ENCODE measurements at regions not wholly inside any gene's neighbourhood (a gene's known extent, or its start where the extent isn't known, plus 50 kb on each side); places are given as distances from the start of the nearest gene placed in this dataset.
"Not testable (repeated sequence)": the region's sequence is repeated elsewhere in the genome, so short reads cannot be mapped to it uniquely, and the experiment has no call there.

- no peak for DNase-seq
Measured at GRCh38 chr5:36436306-36436705, 134.6 kb upstream of the RANBP3L start.

- DNase-seq = no peak
Measured at GRCh38 chr5:36438765-36439561, 137.3 kb upstream of the RANBP3L start.

DNA sequence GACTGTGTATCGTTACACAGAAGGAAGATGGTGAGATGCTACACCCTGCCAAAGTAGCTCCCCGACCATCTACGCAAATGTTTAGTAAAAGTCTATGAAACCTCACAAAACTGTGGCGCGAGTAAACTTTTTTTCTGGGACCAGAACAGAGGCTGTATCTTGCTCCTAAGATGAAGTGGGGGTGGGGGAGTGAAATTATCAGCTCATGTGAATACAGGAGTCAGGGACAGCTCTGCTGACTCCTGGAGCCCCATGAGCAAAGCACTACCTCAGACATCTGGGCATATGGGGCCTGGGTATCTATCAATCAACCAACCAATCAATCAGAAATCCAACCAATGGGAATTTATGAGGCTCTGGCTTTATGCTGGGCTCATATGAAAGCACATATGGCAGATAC is 138.6 kb upstream of the RANBP3L start:
- DNase-seq = no peak

GRCh38 chr5:36441280-36441679 is 139.6 kb upstream of the RANBP3L start:
- DNase-seq = no peak

- DNase-seq = no peak
Measured at GRCh38 chr5:36442352-36442751, 140.7 kb upstream of the RANBP3L start.

GRCh38 chr5:36442796-36443195 is 141.1 kb upstream of the RANBP3L start:
- no peak for DNase-seq

- DNase-seq = no peak
Measured at GRCh38 chr5:36443941-36444340, 142.2 kb upstream of the RANBP3L start.

DNA sequence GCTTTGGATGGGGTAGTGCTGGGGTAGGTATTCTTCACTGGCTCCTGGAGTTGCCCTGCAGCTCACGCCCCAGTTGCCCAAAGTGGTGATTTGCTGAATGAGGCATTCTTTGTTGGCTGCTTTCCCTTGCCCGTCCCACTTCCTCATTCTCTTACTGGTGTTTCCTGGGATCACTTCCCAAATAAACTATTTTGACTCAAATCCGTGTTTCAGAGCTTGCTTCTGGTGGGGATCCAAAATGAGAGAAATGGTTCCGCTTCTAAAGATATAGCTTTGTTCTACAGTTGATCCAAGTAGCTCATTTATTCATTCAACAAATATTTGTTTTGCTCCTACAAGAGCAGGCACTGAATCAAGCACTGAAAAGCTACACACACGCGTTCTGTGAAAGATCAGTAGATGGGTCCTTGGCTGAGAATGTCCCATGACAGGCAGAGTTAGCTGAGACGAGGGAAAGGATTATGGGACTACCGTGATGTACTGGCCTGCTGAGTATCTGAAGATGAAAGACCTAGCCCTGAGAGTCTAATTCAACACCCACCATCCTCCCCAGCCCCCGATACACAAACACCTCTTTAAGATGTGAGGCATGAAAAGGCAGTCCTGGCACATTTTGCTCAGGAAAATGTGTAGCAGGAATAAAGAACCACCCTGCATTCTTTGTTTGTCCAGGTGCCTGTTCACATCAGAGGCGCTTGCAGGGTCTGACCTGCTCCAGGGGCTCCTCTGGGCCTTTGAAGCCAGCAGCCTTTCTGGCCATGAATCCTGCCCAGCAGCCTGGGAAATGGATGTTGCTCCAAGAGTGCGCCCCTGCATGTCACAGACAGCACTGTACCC is 143.1 kb upstream of the RANBP3L start:
- no peak for DNase-seq

- no peak for DNase-seq
Measured at GRCh38 chr5:36447776-36448175, 146.1 kb upstream of the RANBP3L start.

- DNase-seq = no peak
Measured at GRCh38 chr5:36450229-36451014, 148.7 kb upstream of the RANBP3L start.

DNA sequence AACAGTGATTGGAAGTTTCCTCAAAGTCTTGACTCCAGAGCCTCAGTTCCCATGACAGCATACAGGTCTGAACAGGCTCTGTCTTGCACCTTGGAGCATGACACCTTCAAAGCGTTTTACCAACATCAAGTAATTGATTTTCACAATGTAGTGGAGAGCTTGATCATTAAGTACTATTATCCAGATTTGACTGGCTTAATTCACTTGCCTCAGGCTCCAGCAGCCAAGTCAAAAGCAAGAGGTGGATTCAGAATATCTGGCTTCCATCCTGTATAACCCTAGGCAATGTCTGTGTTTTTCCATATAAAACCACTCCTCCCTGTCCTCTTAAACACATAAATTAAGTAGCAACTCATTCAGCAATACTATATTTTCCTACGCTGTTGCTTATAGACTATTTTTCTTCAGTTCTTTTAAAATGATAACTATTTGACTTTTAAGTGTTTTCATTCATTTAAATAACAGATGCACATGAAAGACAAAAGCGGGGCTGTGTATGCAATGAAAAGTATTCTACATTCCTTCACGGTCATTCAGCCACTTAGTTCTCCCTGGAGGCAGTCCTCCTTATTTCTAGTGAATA is 150.8 kb upstream of the RANBP3L start:
- DNase-seq = no peak

DNA sequence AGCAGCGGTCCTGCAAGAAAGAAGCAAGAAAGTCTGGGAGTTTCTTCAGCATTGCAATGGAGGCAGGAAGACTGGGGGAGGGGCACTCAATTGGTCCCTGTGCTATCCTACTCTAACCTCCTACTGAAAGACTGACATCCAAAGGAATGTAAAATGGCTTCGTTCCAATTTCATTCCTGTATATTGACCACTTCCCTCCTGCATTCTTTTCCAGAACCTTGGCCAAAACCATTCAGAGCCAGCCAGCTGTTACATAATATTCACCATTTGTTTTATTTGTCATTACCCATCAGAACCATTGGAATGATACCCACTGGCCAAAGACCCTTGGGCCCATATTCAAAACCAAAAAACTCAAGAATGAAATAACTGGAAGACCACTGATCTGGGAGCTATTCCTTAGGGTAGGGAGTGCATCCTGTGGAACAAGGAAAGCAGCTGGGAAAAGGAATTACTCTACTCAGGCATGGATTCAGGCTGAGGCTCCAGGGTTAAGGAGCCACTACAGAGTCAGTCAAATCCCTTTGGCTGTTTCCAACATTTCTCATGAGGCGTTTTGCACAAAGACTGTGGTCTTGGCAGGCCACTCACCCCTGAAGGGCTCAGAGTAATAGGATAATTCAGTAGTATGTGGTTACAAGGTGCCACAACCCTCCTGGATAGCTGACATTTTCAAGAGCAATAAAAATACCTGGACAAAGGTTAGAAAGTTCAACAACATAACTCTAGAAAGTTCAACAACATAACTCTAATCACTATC is 148.7 kb upstream of the SLC1A3 start:
- DNase-seq = no peak

GRCh38 chr5:36458746-36459145 is 147.7 kb upstream of the SLC1A3 start:
- DNase-seq = no peak

DNA sequence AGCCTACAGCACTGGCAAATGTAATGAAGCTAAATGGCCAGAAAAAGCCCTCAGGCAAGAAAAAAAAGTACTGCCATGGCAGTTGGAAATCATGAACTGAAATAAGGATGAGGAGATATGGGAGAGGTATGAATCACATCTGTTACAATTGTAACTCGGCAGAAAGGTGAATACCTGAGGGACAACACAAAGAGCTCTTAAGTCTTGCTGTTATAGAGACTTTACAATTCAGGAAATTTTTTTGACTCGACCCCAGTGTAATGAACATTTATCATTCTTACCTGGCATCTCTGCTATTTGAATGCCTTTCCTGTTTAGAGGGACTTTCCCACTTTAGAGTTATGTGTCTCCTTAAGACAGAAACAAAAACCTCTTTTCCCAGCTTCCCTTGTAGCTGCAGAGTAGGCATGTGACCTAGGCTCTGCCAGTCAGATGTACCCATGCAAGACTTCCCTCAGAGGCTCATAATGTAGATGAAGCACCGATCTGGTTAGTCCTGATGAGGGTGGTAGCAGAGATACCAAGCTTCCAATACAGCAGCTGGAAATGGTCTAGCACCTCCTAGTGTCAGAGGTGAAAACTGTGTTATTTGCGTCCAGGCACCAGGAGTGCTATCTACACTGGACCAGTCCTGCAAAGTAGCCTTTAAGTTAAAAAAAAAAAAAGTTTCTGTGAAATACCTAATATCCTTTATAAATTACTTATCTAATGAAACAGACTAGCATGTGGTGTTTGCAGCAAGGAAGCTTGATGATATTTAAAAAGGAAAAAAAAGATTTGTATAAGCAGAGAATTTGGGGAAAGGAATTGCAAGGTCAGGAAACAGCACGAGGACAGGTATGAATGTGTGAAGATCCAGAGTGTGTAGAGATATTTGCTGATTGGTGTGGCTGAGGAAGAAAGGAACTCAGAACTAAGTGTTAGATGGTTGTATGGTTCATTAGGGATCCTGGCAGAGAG is 146.9 kb upstream of the SLC1A3 start:
- no peak for DNase-seq

GRCh38 chr5:36462295-36463021 is 143.9 kb upstream of the SLC1A3 start:
- no peak for DNase-seq

DNA sequence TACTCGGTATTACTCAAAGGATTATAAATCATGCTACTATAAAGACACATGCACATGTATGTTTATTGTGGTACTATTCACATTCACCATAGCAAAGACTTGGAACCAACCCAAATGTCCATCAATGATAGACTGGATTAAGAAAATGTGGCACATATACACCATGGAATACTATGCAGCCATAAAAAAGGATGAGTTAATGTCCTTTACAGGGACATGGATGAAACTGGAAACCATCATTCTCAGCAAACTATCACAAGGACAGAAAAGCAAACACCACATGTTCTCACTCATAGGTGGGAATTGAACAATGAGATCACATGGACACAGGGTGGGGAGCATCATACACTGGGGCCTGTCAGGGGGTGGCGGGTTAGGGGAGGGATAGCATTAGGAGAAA is 130.5 kb upstream of the SLC1A3 start:
- DNase-seq = not testable (repeated sequence)

DNA sequence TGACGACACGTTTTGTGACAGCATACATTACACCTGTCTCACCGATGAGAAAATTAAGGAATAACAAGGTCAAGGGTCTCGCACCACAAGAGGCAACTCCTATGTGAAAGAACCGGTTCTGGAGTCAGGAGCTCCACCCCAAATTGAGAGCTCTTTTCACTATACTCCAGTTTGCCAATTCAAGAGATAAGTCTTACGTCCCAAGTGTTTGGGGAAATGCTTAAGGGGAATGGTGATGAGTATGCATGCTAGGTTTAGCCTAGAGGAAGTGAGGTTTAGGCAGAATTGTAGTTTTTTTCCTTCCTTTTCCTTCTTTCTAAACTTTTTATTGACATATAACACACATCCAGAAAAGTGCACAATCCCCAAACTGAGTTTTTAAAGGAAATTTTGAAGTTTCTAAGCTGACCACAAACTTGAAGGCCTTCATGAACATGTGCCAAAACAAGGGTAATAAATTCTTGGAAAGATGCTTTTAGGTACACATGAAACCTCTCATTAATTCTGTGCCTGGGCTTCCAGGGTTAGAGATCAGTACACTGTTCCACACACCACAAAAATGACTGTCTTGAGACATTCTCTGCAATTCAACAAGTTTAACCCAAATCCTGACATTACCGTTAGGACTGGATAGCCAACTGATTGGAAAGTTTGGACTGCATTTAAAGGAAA is 127.6 kb upstream of the SLC1A3 start:
- no peak for DNase-seq

DNA sequence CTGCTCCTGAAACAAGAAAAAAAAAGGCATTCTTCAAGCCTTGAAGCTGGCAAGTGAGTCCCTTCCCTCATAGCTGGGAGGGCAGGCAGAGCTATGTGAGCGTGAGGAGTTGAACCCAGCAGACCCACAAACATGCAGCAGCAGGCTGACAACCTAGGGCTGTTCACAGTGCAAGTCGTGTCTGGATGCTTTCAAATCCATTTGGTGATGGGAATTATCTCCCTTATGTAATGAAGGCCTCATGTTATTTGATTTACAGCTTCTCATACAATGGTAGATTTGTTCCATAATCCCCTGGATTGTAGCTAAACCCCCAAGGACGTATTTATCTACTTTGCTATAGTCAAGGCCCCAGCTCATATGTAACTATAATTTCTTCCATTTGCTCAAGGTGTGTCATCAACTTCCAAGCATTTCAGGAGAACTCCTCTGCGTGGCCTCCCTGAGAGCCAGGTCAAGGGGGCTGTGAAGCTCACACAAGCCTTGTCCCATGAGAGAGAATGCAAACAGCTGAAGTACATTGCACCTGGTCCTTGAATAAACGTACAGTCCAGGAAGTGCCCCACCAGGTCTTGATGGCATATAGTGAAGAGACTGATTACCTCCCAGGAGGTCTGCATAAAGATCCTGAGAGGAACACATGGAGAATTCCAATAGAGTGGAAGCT is 124.8 kb upstream of the SLC1A3 start:
- no peak for DNase-seq

- no peak for DNase-seq
Measured at GRCh38 chr5:36482812-36483211, 123.6 kb upstream of the SLC1A3 start.
